H9 (cell line): ENCODE measurements at regions not wholly inside any gene's neighbourhood (a gene's known extent, or its start where the extent isn't known, plus 50 kb on each side); places are given as distances from the start of the nearest gene placed in this dataset.

Experiments used
- DNase-seq: peaks from one replicate; pipeline ENCODE4 v3.0.0-alpha.2; 2017
- H2AFZ ChIP-seq: one replicate; pipeline ENCODE4 v1.6.1; 2013; ENCODE audit warnings: mild to moderate bottlenecking, low read length, control low read depth, moderate library complexity
- H2AK5ac ChIP-seq: 2 replicates; pipeline ENCODE4 v1.6.1; 2013; ENCODE audit warnings: low read length, control low read depth, mixed read lengths; ENCODE audit not compliant: insufficient read length
- H2BK120ac ChIP-seq: one replicate; pipeline ENCODE4 v1.6.1; 2013; ENCODE audit warnings: low read depth, mild to moderate bottlenecking, low read length, control low read depth, inconsistent platforms; ENCODE audit not compliant: poor library complexity, severe bottlenecking
- H2BK12ac ChIP-seq: 2 replicates; pipeline ENCODE4 v1.6.1; 2013; ENCODE audit warnings: low read length, control low read depth, mixed read lengths, low read depth; ENCODE audit not compliant: insufficient read length
- H2BK15ac ChIP-seq: 2 replicates; pipeline ENCODE4 v1.6.1; 2013; ENCODE audit warnings: low read depth, low read length, control low read depth
- H2BK20ac ChIP-seq: one replicate; pipeline ENCODE4 v1.6.1; 2013; ENCODE audit warnings: low read depth, mild to moderate bottlenecking, low read length, control low read depth, inconsistent platforms; ENCODE audit not compliant: poor library complexity, severe bottlenecking
- H2BK5ac ChIP-seq: 2 replicates; pipeline ENCODE4 v1.6.1; 2013; ENCODE audit warnings: low read length, control low read depth, mixed read lengths; ENCODE audit not compliant: insufficient read length
- H3K14ac ChIP-seq: 2 replicates; pipeline ENCODE4 v1.6.1; 2013; ENCODE audit warnings: low read length, control low read depth; ENCODE audit not compliant: insufficient read depth
- H3K18ac ChIP-seq: 2 replicates; pipeline ENCODE4 v1.6.1; 2013; ENCODE audit warnings: low read depth, mild to moderate bottlenecking, mixed read lengths, low read length, control low read depth; ENCODE audit not compliant: insufficient read length
- H3K23ac ChIP-seq: 2 replicates; pipeline ENCODE4 v1.6.1; 2013; ENCODE audit warnings: low read length, control low read depth, mixed read lengths, low read depth; ENCODE audit not compliant: insufficient read length
- H3K23me2 ChIP-seq: 2 replicates; pipeline ENCODE4 v1.6.1; 2013; ENCODE audit warnings: low read depth, mild to moderate bottlenecking, mixed read lengths, low read length, control low read depth; ENCODE audit not compliant: insufficient read length, poor library complexity, severe bottlenecking
- H3K27ac ChIP-seq: 2 replicates; pipeline ENCODE4 v1.5.1; 2013; ENCODE audit warnings: low read length, control low read depth, mixed read lengths, low read depth; ENCODE audit not compliant: insufficient read length
- H3K27me3 ChIP-seq: 2 replicates; pipeline ENCODE4 v1.6.1; 2013; ENCODE audit warnings: low read length, control low read depth, inconsistent platforms; ENCODE audit not compliant: insufficient read depth
- H3K4ac ChIP-seq: 2 replicates; pipeline ENCODE4 v1.6.1; 2013; ENCODE audit warnings: low read depth, mild to moderate bottlenecking, control low read depth, inconsistent platforms, low read length, moderate library complexity
- H3K4me1 ChIP-seq: 2 replicates; pipeline ENCODE4 v1.6.1; 2013; ENCODE audit warnings: low read length, control low read depth, inconsistent platforms; ENCODE audit not compliant: insufficient read depth
- H3K4me2 ChIP-seq: 2 replicates; pipeline ENCODE4 v1.6.1; 2013; ENCODE audit warnings: low read length, control low read depth, mixed read lengths; ENCODE audit not compliant: insufficient read length, insufficient read depth
- H3K56ac ChIP-seq: 2 replicates; pipeline ENCODE4 v1.6.1; 2013; ENCODE audit warnings: low read depth, mild to moderate bottlenecking, mixed read lengths, low read length, control low read depth; ENCODE audit not compliant: insufficient read length
- H3K79me1 ChIP-seq: 2 replicates; pipeline ENCODE4 v1.6.1; 2013; ENCODE audit warnings: low read depth, mild to moderate bottlenecking, moderate library complexity, low read length, control low read depth, inconsistent platforms; ENCODE audit not compliant: insufficient read depth, poor library complexity, severe bottlenecking
- H3K79me2 ChIP-seq: 2 replicates; pipeline ENCODE4 v1.6.1; 2013; ENCODE audit warnings: low read length, control low read depth, inconsistent platforms; ENCODE audit not compliant: insufficient read depth
- H3K9ac ChIP-seq: 2 replicates; pipeline ENCODE4 v1.6.1; 2013; ENCODE audit warnings: low read length, control low read depth, mixed read lengths; ENCODE audit not compliant: insufficient read length; ENCODE audit errors: extremely low read depth
- H3K9me3 ChIP-seq: one replicate; pipeline ENCODE4 v1.6.1; 2013; ENCODE audit warnings: low read depth, low read length, inconsistent platforms; ENCODE audit not compliant: control insufficient read depth
- H3T11ph ChIP-seq: one replicate; pipeline ENCODE4 v1.6.1; 2013; ENCODE audit warnings: mild to moderate bottlenecking, low read length, control low read depth, inconsistent platforms
- H4K20me1 ChIP-seq: one replicate; pipeline ENCODE4 v1.6.1; 2013; ENCODE audit not compliant: control insufficient read depth, insufficient read length, insufficient read depth
- H4K5ac ChIP-seq: 2 replicates; pipeline ENCODE4 v1.6.1; 2013; ENCODE audit warnings: low read depth, mild to moderate bottlenecking, mixed read lengths, low read length, control low read depth; ENCODE audit not compliant: insufficient read length
- H4K8ac ChIP-seq: replicated peaks from 2 replicates; pipeline ENCODE4 v1.6.1; 2013; ENCODE audit warnings: low read length, control low read depth, mixed read lengths, low read depth; ENCODE audit not compliant: insufficient read length
- H4K91ac ChIP-seq: 2 replicates; pipeline ENCODE4 v1.6.1; 2013; ENCODE audit warnings: low read depth, mild to moderate bottlenecking, moderate library complexity, mixed read lengths, low read length, control low read depth; ENCODE audit not compliant: insufficient read length
- H3K27ac Mint-ChIP-seq, 3 experiments: 2 replicates in 2 of 3; 3 replicates in 1 of 3; pipeline ENCODE4 v1.8.0; 2020 to 2021; ENCODE audit warnings: mixed read lengths in 3 of 3, mild to moderate bottlenecking in 1 of 3, moderate library complexity in 1 of 3
- H3K27me3 Mint-ChIP-seq: 2 replicates; pipeline ENCODE4 v1.8.0; 2021; ENCODE audit warnings: low read depth, mild to moderate bottlenecking, moderate library complexity, mixed read lengths
- H3K36me3 Mint-ChIP-seq, 3 experiments: 2 replicates in 2 of 3; 3 replicates in 1 of 3; pipeline ENCODE4 v1.8.0; 2020 to 2021; ENCODE audit warnings: low read depth in 3 of 3, mixed read lengths in 3 of 3; ENCODE audit not compliant: insufficient read depth in 1 of 3
- H3K4me1 Mint-ChIP-seq, 2 experiments: 2 replicates each; pipeline ENCODE4 v1.8.0; 2020; ENCODE audit warnings: mixed read lengths in 2 of 2
- H3K4me3 Mint-ChIP-seq, 2 experiments: 2 replicates in 1 of 2; 3 replicates in 1 of 2; pipeline ENCODE4 v1.8.0; 2020 to 2021; ENCODE audit warnings: mild to moderate bottlenecking in 2 of 2, mixed read lengths in 2 of 2, moderate library complexity in 1 of 2
- H3K9me3 Mint-ChIP-seq, 2 experiments: 2 replicates in 1 of 2; 3 replicates in 1 of 2; pipeline ENCODE4 v1.8.0; 2020; ENCODE audit warnings: mild to moderate bottlenecking in 2 of 2, mixed read lengths in 2 of 2, moderate library complexity in 1 of 2
- CTCF ChIP-seq: fragments of 200-600 bp; sonication (generic); conservative IDR thresholded peaks from 3 replicates; pipeline ENCODE4 v1.8.0; 2021; ENCODE audit warnings: antibody characterized with exemption, mild to moderate bottlenecking
- WGBS: extraction: QIAGEN DNeasy Blood & Tissue Kit; methylation state at CpG from one replicate; pipeline ENCODE4 v1.1.7; 2013; ENCODE audit warnings: missing lambda C conversion rate, low lambda C conversion rate, mixed read lengths; ENCODE audit not compliant: insufficient read length; ENCODE audit errors: extremely low coverage; 5-methylcytosine and 5-hydroxymethylcytosine counted together

- H3K27me3 Mint-ChIP-seq, result no peaks in the 10 kb centered on the region
- no peaks in the 10 kb centered on the region for H3K23me2 ChIP-seq
Observed at GRCh38 chr6:156617376-156617775, 159.8 kb upstream of the ARID1B start.

More at GRCh38 chr6:156617376-156617775, 159.8 kb upstream of the ARID1B start:
- Histone ChIP-seq H4K91ac (no peak overlapping the region), H3K23ac (no peak overlapping the region), H3K4ac (no peak overlapping the region), H3K14ac (no peak overlapping the region), H3K4me1 (no peaks in the 10 kb centered on the region), H4K8ac (no peak overlapping the region), H3K79me1 (no peaks in the 10 kb centered on the region), H4K5ac (no peak overlapping the region), H2BK5ac (no peak overlapping the region), H2BK12ac (no peak overlapping the region), H3K18ac (no peak overlapping the region), H4K20me1 (no peaks in the 10 kb centered on the region), H3K9me3 (no peaks in the 10 kb centered on the region), H2BK120ac (no peak overlapping the region), H3K4me2 (no peak overlapping the region), H3K79me2 (no peaks in the 10 kb centered on the region), H3K27ac (no peak overlapping the region), H3K27me3 (no peaks in the 10 kb centered on the region), H3K9ac (no peak overlapping the region), H2AK5ac (no peak overlapping the region), H3K56ac (no peak overlapping the region), H3T11ph (no peak overlapping the region), H2AFZ (no peak overlapping the region), H2BK20ac (no peak overlapping the region), H2BK15ac (no peak overlapping the region)
- no peak for TF ChIP-seq CTCF
- peaks cover 12 to 17% of the 10 kb centered on the region in 2 experiments; a peak in 3 of 4 replicates for H3K4me1 Mint-ChIP-seq
- no CpG with 5 or more reads among the region's 10 CpGs for WGBS
- peaks cover 16 to 24% (median 24%) of the 10 kb centered on the region in 3 experiments for H3K36me3 Mint-ChIP-seq
- H3K27ac Mint-ChIP-seq, result peak overlapping the region in 1 of 3 experiments; percentile 11; a peak in 1 of 7 replicates
- DNase-seq, result no peak
- peaks cover 23 to 28% of the 10 kb centered on the region in 2 experiments for H3K9me3 Mint-ChIP-seq
- no peak overlapping the region for H3K4me3 Mint-ChIP-seq
